A549 (cell line): ENCODE measurements at regions not wholly inside any gene's neighbourhood (a gene's known extent, or its start where the extent isn't known, plus 50 kb on each side); places are given as distances from the start of the nearest gene placed in this dataset.

Experiments
- ATAC-seq, 2 experiments: fragments of 200-7000 bp in 1 of 2; fragments of >200 bp in 1 of 2; cut with Nextera tagmentation in 1 of 2; cut with Tn5 transposase in 1 of 2; 3 replicates each; pipeline versions ENCODE4 v1.8.0 to v1.9.1; 2018 to 2020; ENCODE audit warnings: mild to moderate bottlenecking in 1 of 2, moderate library complexity in 1 of 2
- CTCF ChIA-PET: fragments of 300-600 bp; sonication (Branson Sonifier 250); formaldehyde crosslinking; extraction: SDS; loops from one replicate; lab custom pipeline; 2021; ENCODE audit warnings: antibody characterized with exemption, inconsistent platforms; lab: Yijun Ruan, JAX
- POLR2A ChIA-PET: fragments of 350-600 bp; formaldehyde crosslinking; extraction: SDS; loops from one replicate; lab custom pipeline; 2021; ENCODE audit warnings: antibody characterized with exemption, inconsistent platforms; lab: Yijun Ruan, JAX
- DNase-seq, 2 experiments: peaks; one replicate each; pipeline versions ENCODE4 v3.0.0 to v3.0.0-alpha.2; 2011 to 2016; ENCODE audit warnings: low read depth in 1 of 2, low spot score in 1 of 2
- FAIRE-seq: peaks from 2 replicates; lab custom pipeline; 2011; peaks lifted over from hg19 to GRCh38; lab: Jason Lieb, UNC
- H3K27ac ChIP-seq, 2 experiments: fragments of >200 bp; sonication (Bioruptor Twin); formaldehyde crosslinking; 3 replicates each; pipeline ENCODE4 v1.5.1; 2016 to 2017
- H3K4me1 ChIP-seq: fragments of >200 bp; sonication (Bioruptor Twin); formaldehyde crosslinking; 3 replicates; pipeline ENCODE4 v1.6.1; 2016
- H3K4me2 ChIP-seq: fragments of >200 bp; sonication (Bioruptor Twin); formaldehyde crosslinking; 3 replicates; pipeline ENCODE4 v1.6.1; 2016
- H3K4me3 ChIP-seq: fragments of >200 bp; sonication (Bioruptor Twin); formaldehyde crosslinking; 3 replicates; pipeline ENCODE4 v1.5.1; 2016
- H3K9me3 ChIP-seq: fragments of >200 bp; sonication (Bioruptor Twin); formaldehyde crosslinking; 3 replicates; pipeline ENCODE4 v1.6.1; 2016
- BHLHE40 ChIP-seq: IDR thresholded peaks from 2 replicates; pipeline ENCODE4 v1.6.1; 2012; ENCODE audit warnings: low read depth, low read length, inconsistent platforms
- ESRRA ChIP-seq: fragments of 150-350 bp; IDR thresholded peaks from 2 replicates; pipeline ENCODE4 v1.6.1; 2014; ENCODE audit warnings: mild to moderate bottlenecking, low read length, borderline replicate concordance
- GATA3 ChIP-seq: IDR thresholded peaks from 2 replicates; pipeline ENCODE4 v1.6.1; 2012; ENCODE audit warnings: borderline replicate concordance
- JUN ChIP-seq, 2 experiments: fragments of >200 bp; sonication (Bioruptor Twin); formaldehyde crosslinking; IDR thresholded peaks; 2 replicates in 1 of 2; 3 replicates in 1 of 2; pipeline ENCODE4 v1.6.1; 2016 to 2017
- KDM1A ChIP-seq: fragments of 200-600 bp; sonication (generic); IDR thresholded peaks from 2 replicates; pipeline ENCODE4 v1.6.1; 2016; ENCODE audit warnings: low read depth, mild to moderate bottlenecking
- MAFK ChIP-seq: fragments of 450-650 bp; IDR thresholded peaks from 2 replicates; pipeline ENCODE4 v1.6.1; 2014; ENCODE audit not compliant: partially characterized antibody
- MYC ChIP-seq: IDR thresholded peaks from 2 replicates; pipeline ENCODE4 v1.6.1; 2012; ENCODE audit warnings: mild to moderate bottlenecking, inconsistent platforms, low read length, improper control_type of control experiment, borderline replicate concordance
- RNF2 ChIP-seq: fragments of 200-600 bp; sonication (generic); IDR thresholded peaks from 2 replicates; pipeline ENCODE4 v1.6.1; 2016; ENCODE audit warnings: low read depth, mild to moderate bottlenecking, antibody characterized with exemption, moderate library complexity, borderline replicate concordance
- TFCP2L1 ChIP-seq: fragments of 250-450 bp; sonication (Bioruptor Pico); IDR thresholded peaks from 2 replicates; pipeline ENCODE4 v1.5.0; 2021; ENCODE audit warnings: mild to moderate bottlenecking
- TP53 ChIP-seq: fragments of 250-450 bp; sonication (Bioruptor Pico); IDR thresholded peaks from 2 replicates; pipeline ENCODE4 v1.5.0; 2021; ENCODE audit warnings: mild to moderate bottlenecking, moderate library complexity
- ZC3H11A ChIP-seq: fragments of 450-650 bp; IDR thresholded peaks from 2 replicates; pipeline ENCODE4 v1.6.1; 2014; ENCODE audit warnings: antibody characterized with exemption, mild to moderate bottlenecking
- WGBS: methylation state at CpG from one replicate; pipeline ENCODE4 v1.1.6; 2017; ENCODE audit errors: missing lambda C conversion rate; 5-methylcytosine and 5-hydroxymethylcytosine counted together
- TF ChIP-seq, protein P1 (sequence below): fragments of >200 bp; sonication (Bioruptor Twin); formaldehyde crosslinking; IDR thresholded peaks from 3 replicates; pipeline ENCODE4 v1.6.1; 2016
- TF ChIP-seq, protein P2 (sequence below): fragments of >200 bp; sonication (Bioruptor Twin); formaldehyde crosslinking; IDR thresholded peaks from 2 replicates; pipeline ENCODE4 v1.6.1; 2016
- TF ChIP-seq, protein P3 (sequence below): fragments of 250-450 bp; sonication (Bioruptor Pico); IDR thresholded peaks from 2 replicates; pipeline ENCODE4 v1.5.0; 2020; ENCODE audit warnings: low read depth, mild to moderate bottlenecking, moderate library complexity
- TF ChIP-seq, protein P4 (sequence below): IDR thresholded peaks from 2 replicates; pipeline ENCODE4 v1.6.1; 2012; ENCODE audit warnings: low read depth, borderline replicate concordance
- TF ChIP-seq, protein P5 (sequence below): fragments of 200-600 bp; sonication (generic); IDR thresholded peaks from 2 replicates; pipeline ENCODE4 v1.6.1; 2016; ENCODE audit warnings: antibody characterized with exemption, mild to moderate bottlenecking, moderate library complexity
- TF ChIP-seq, protein P6 (sequence below): fragments of 150-350 bp; IDR thresholded peaks from 2 replicates; pipeline ENCODE4 v1.6.1; 2014; ENCODE audit warnings: low read depth, mild to moderate bottlenecking, low read length

DNA sequence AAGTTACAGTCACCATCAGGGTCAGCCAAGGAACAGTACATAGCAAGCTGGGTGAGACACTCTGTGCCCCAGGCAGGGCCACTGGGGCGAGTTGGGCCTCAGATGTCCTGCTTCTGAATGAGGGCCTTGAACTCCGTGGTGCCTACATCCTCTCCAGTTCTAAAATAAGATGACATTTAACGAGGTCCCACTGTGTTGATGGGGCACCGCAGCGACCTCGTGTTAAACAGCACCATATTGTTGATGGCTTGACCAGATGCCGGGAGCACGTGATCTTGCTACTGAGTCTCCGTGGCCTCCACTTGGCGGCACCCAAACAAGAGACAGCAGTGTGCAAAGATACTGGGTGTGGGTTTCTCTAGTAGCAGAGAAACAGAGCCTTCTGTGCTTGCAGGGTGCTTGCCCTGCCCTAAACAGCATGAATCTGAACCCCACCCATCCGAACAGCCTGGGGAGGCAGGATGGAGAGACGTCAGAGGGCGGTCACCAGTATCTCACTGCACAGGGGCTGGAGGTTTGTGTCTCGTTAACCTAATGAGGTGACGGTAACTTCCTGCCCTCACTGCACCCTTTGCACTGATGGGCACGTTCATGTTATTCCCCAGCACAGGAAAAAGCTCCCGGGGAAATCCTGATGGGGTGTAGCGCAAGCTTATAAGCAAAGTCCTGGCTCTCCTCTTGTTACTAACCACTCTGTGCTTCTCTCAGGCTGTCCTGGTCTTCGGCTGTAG is 324.4 kb downstream of the AJAP1 start (continued):
- TF ChIP-seq, protein P1, sequence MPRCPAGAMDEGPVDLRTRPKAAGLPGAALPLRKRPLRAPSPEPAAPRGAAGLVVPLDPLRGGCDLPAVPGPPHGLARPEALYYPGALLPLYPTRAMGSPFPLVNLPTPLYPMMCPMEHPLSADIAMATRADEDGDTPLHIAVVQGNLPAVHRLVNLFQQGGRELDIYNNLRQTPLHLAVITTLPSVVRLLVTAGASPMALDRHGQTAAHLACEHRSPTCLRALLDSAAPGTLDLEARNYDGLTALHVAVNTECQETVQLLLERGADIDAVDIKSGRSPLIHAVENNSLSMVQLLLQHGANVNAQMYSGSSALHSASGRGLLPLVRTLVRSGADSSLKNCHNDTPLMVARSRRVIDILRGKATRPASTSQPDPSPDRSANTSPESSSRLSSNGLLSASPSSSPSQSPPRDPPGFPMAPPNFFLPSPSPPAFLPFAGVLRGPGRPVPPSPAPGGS, result no peak
- TF ChIP-seq TP53 (CRISPR knock-in tag), result no peak
- no peak for TF ChIP-seq KDM1A
- TF ChIP-seq, protein P2, sequence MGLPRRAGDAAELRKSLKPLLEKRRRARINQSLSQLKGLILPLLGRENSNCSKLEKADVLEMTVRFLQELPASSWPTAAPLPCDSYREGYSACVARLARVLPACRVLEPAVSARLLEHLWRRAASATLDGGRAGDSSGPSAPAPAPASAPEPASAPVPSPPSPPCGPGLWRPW, result no peak

DNA sequence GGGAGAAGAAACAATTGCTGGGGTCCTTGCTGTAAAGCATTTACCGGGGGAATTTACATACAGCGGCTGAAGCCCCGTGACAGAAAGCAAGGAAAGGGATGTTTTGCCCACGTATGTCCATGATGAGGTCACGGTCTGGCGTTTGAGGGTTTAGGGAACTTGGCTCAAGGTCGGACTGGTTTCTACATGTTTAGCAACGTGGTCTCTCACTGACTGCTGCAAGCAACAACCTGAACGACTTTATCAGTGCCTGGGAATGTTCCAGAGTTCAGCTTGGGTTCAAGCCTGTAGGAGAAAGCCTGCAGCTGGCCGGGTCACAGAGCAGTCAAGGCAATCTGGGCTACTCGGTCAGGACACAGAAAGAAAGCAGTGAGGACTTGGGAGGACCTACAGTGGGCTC is 323.3 kb downstream of the AJAP1 start:
- ATAC-seq, result no peak
- no peak overlapping the region for H3K4me2 ChIP-seq
- H3K27ac ChIP-seq, result no peak overlapping the region
- WGBS, result 4% methylated on average over 9 of the region's 11 CpGs
- H3K9me3 ChIP-seq, result no peaks in the 10 kb centered on the region
- no peak for FAIRE-seq
- no peak overlapping the region for H3K4me3 ChIP-seq
- DNase-seq, result no peak
- no peak for TF ChIP-seq ZC3H11A
- no peak for TF ChIP-seq GATA3
- TF ChIP-seq MYC, result no peak
- TF ChIP-seq, protein P3, sequence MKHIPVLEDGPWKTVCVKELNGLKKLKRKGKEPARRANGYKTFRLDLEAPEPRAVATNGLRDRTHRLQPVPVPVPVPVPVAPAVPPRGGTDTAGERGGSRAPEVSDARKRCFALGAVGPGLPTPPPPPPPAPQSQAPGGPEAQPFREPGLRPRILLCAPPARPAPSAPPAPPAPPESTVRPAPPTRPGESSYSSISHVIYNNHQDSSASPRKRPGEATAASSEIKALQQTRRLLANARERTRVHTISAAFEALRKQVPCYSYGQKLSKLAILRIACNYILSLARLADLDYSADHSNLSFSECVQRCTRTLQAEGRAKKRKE (CRISPR knock-in tag), result no peak
- TF ChIP-seq BHLHE40, result no peak
- no peak for TF ChIP-seq JUN (IDR thresholded peaks at IDR 0.05)
- no peak for TF ChIP-seq RNF2
- TF ChIP-seq MAFK, result no peak
- TF ChIP-seq, protein P4, sequence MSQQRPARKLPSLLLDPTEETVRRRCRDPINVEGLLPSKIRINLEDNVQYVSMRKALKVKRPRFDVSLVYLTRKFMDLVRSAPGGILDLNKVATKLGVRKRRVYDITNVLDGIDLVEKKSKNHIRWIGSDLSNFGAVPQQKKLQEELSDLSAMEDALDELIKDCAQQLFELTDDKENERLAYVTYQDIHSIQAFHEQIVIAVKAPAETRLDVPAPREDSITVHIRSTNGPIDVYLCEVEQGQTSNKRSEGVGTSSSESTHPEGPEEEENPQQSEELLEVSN, result no peak
- TF ChIP-seq, protein P5, sequence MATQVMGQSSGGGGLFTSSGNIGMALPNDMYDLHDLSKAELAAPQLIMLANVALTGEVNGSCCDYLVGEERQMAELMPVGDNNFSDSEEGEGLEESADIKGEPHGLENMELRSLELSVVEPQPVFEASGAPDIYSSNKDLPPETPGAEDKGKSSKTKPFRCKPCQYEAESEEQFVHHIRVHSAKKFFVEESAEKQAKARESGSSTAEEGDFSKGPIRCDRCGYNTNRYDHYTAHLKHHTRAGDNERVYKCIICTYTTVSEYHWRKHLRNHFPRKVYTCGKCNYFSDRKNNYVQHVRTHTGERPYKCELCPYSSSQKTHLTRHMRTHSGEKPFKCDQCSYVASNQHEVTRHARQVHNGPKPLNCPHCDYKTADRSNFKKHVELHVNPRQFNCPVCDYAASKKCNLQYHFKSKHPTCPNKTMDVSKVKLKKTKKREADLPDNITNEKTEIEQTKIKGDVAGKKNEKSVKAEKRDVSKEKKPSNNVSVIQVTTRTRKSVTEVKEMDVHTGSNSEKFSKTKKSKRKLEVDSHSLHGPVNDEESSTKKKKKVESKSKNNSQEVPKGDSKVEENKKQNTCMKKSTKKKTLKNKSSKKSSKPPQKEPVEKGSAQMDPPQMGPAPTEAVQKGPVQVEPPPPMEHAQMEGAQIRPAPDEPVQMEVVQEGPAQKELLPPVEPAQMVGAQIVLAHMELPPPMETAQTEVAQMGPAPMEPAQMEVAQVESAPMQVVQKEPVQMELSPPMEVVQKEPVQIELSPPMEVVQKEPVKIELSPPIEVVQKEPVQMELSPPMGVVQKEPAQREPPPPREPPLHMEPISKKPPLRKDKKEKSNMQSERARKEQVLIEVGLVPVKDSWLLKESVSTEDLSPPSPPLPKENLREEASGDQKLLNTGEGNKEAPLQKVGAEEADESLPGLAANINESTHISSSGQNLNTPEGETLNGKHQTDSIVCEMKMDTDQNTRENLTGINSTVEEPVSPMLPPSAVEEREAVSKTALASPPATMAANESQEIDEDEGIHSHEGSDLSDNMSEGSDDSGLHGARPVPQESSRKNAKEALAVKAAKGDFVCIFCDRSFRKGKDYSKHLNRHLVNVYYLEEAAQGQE, result no peak
- TF ChIP-seq, protein P6, sequence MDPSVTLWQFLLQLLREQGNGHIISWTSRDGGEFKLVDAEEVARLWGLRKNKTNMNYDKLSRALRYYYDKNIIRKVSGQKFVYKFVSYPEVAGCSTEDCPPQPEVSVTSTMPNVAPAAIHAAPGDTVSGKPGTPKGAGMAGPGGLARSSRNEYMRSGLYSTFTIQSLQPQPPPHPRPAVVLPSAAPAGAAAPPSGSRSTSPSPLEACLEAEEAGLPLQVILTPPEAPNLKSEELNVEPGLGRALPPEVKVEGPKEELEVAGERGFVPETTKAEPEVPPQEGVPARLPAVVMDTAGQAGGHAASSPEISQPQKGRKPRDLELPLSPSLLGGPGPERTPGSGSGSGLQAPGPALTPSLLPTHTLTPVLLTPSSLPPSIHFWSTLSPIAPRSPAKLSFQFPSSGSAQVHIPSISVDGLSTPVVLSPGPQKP, result no peak
- TF ChIP-seq ESRRA, result no peak
- TF ChIP-seq TFCP2L1 (CRISPR knock-in tag), result no peak
- CTCF ChIA-PET, result no interaction called here
- H3K4me1 ChIP-seq, result no peaks in the 10 kb centered on the region
- POLR2A ChIA-PET, result no interaction called here
